Endodermal cell (in vitro differentiated cells): ENCODE measurements at regions not wholly inside any gene's neighbourhood (a gene's known extent, or its start where the extent isn't known, plus 50 kb on each side); places are given as distances from the start of the nearest gene placed in this dataset.

Experiments
- DNase-seq: peaks from one replicate; pipeline ENCODE4 v3.0.0-alpha.2; 2017
- H3K27ac ChIP-seq: 2 replicates; pipeline ENCODE4 v1.5.1; 2013; ENCODE audit warnings: mild to moderate bottlenecking, low read depth, low read length, moderate library complexity
- H3K27me3 ChIP-seq: 2 replicates; pipeline ENCODE4 v1.6.1; 2013; ENCODE audit warnings: mild to moderate bottlenecking, low read length, moderate library complexity; ENCODE audit not compliant: insufficient read depth, control insufficient read depth, poor library complexity, severe bottlenecking
- H3K36me3 ChIP-seq: 2 replicates; pipeline ENCODE4 v1.7.0; 2013; ENCODE audit warnings: mild to moderate bottlenecking, low read length, moderate library complexity; ENCODE audit not compliant: control insufficient read depth, insufficient read depth
- H3K4me1 ChIP-seq: one replicate; pipeline ENCODE4 v1.7.0; 2013; ENCODE audit warnings: low read length; ENCODE audit not compliant: control insufficient read depth, insufficient read depth
- H3K4me3 ChIP-seq: 2 replicates; pipeline ENCODE4 v1.5.1; 2013; ENCODE audit warnings: mild to moderate bottlenecking, low read length, moderate library complexity
- H3K9ac ChIP-seq: 2 replicates; pipeline ENCODE4 v1.6.1; 2013; ENCODE audit warnings: mild to moderate bottlenecking, low read length, moderate library complexity; ENCODE audit not compliant: poor library complexity, severe bottlenecking; ENCODE audit errors: extremely low read depth
- H3K9me3 ChIP-seq: 2 replicates; pipeline ENCODE4 v1.6.1; 2013; ENCODE audit warnings: mild to moderate bottlenecking, low read length, moderate library complexity; ENCODE audit not compliant: control insufficient read depth
- H3K27ac Mint-ChIP-seq: 2 replicates; pipeline ENCODE4 v1.8.0; 2020; ENCODE audit warnings: mixed read lengths
- H3K27me3 Mint-ChIP-seq: 2 replicates; pipeline ENCODE4 v1.8.0; 2021; ENCODE audit warnings: mild to moderate bottlenecking, mixed read lengths; ENCODE audit not compliant: insufficient read depth
- H3K36me3 Mint-ChIP-seq: 2 replicates; pipeline ENCODE4 v1.8.0; 2020; ENCODE audit warnings: low read depth, mixed read lengths
- H3K4me1 Mint-ChIP-seq: 2 replicates; pipeline ENCODE4 v1.8.0; 2020; ENCODE audit warnings: mixed read lengths
- H3K4me3 Mint-ChIP-seq: 2 replicates; pipeline ENCODE4 v1.8.0; 2020; ENCODE audit warnings: mild to moderate bottlenecking, moderate library complexity, mixed read lengths
- H3K9me3 Mint-ChIP-seq: 2 replicates; pipeline ENCODE4 v1.8.0; 2020; ENCODE audit warnings: mild to moderate bottlenecking, mixed read lengths
- CTCF ChIP-seq: fragments of 200-600 bp; sonication (generic); conservative IDR thresholded peaks from 2 replicates; pipeline ENCODE4 v1.5.0; 2021; ENCODE audit warnings: antibody characterized with exemption, mild to moderate bottlenecking
- WGBS, 2 experiments: methylation state at CpG; one replicate each; pipeline versions ENCODE4 v1.1.5 to v1.1.7; 2013; ENCODE audit warnings: missing lambda C conversion rate in 2 of 2, mixed read lengths in 1 of 2; ENCODE audit not compliant: insufficient coverage in 1 of 2, insufficient read length in 1 of 2; 5-methylcytosine and 5-hydroxymethylcytosine counted together

- Histone ChIP-seq H3K36me3 (no peaks in the 10 kb centered on the region), H3K27me3 (no peaks in the 10 kb centered on the region), H3K4me1 (peaks cover 4% of the 10 kb centered on the region), H3K27ac (no peak overlapping the region), H3K4me3 (no peak overlapping the region), H3K9ac (no peak overlapping the region), H3K9me3 (no peaks in the 10 kb centered on the region)
- WGBS, 2 experiments, result 87 to 100% methylated on average over 3 to 4 of the region's 4 CpGs
- no peak for DNase-seq
- Mint-ChIP-seq H3K9me3 (peaks cover 6% of the 10 kb centered on the region), H3K4me3 (no peak overlapping the region), H3K36me3 (peaks cover 3% of the 10 kb centered on the region), H3K27me3 (no peaks in the 10 kb centered on the region), H3K27ac (no peak overlapping the region), H3K4me1 (peaks cover 13% of the 10 kb centered on the region)
- no peak for TF ChIP-seq CTCF
Measured at GRCh38 chr14:42710071-42710470, 1103.4 kb downstream of the LRFN5 start.

GRCh38 chr14:42703501-42703900, 1096.8 kb downstream of the LRFN5 start:
- TF ChIP-seq CTCF, result no peak
- H3K36me3 Mint-ChIP-seq, result no peaks in the 10 kb centered on the region

GRCh38 chr14:42687421-42687820, 1080.7 kb downstream of the LRFN5 start:
- Mint-ChIP-seq H3K27me3 (no peaks in the 10 kb centered on the region), H3K4me1 (peaks cover 8% of the 10 kb centered on the region), H3K27ac (no peak overlapping the region), H3K4me3 (no peak overlapping the region), H3K9me3 (peaks cover 5% of the 10 kb centered on the region), H3K36me3 (no peaks in the 10 kb centered on the region)
- H3K4me3 ChIP-seq, result no peak overlapping the region
- H3K27me3 ChIP-seq, result no peaks in the 10 kb centered on the region
- WGBS, 2 experiments, result 70 to 100% methylated on average over 1 to 2 of the region's 2 CpGs
- no peak for TF ChIP-seq CTCF
- H3K9ac ChIP-seq, result no peak overlapping the region
- peak; percentile 82 for DNase-seq
- no peaks in the 10 kb centered on the region for H3K36me3 ChIP-seq
- no peaks in the 10 kb centered on the region for H3K4me1 ChIP-seq
- H3K9me3 ChIP-seq, result no peaks in the 10 kb centered on the region
- no peak overlapping the region for H3K27ac ChIP-seq

More at GRCh38 chr14:42703501-42703900, 1096.8 kb downstream of the LRFN5 start:
- H3K4me3 Mint-ChIP-seq, result no peak overlapping the region
- H3K27ac Mint-ChIP-seq, result no peak overlapping the region
- WGBS, 2 experiments, result 100% methylated on average over 1 of the region's 1 CpG; no CpG with 5 or more reads in 1 of the 2 experiments
- H3K9me3 Mint-ChIP-seq, result no peaks in the 10 kb centered on the region
- no peaks in the 10 kb centered on the region for H3K27me3 ChIP-seq
- H3K36me3 ChIP-seq, result no peaks in the 10 kb centered on the region
- peaks cover 8% of the 10 kb centered on the region for H3K4me1 ChIP-seq
- no peaks in the 10 kb centered on the region for H3K9me3 ChIP-seq
- H3K4me1 Mint-ChIP-seq, result peaks cover 28% of the 10 kb centered on the region
- H3K27me3 Mint-ChIP-seq, result no peaks in the 10 kb centered on the region
- no peak for DNase-seq
- no peak overlapping the region for H3K27ac ChIP-seq
- no peak overlapping the region for H3K4me3 ChIP-seq
- H3K9ac ChIP-seq, result no peak overlapping the region
